Hepatocyte (in vitro differentiated cells): ENCODE measurements at regions not wholly inside any gene's neighbourhood (a gene's known extent, or its start where the extent isn't known, plus 50 kb on each side); places are given as distances from the start of the nearest gene placed in this dataset.

Experiments
- DNase-seq: peaks from one replicate; pipeline ENCODE4 v3.0.0-alpha.2; 2016; ENCODE audit warnings: low spot score
- H2AFZ ChIP-seq: fragments of 200-600 bp; sonication (generic); 2 replicates; pipeline ENCODE4 v1.6.0; 2016; ENCODE audit warnings: antibody characterized with exemption, mild to moderate bottlenecking
- H3K27ac ChIP-seq: fragments of 200-600 bp; sonication (generic); 2 replicates; pipeline ENCODE4 v1.5.1; 2016; ENCODE audit warnings: mild to moderate bottlenecking
- H3K27me3 ChIP-seq: fragments of 200-600 bp; sonication (generic); 2 replicates; pipeline ENCODE4 v1.6.1; 2016
- H3K36me3 ChIP-seq: fragments of 200-600 bp; sonication (generic); replicated peaks from 2 replicates; pipeline ENCODE4 v1.5.1; 2016; ENCODE audit warnings: low read depth; ENCODE audit not compliant: insufficient read depth
- H3K4me1 ChIP-seq: fragments of 200-600 bp; sonication (generic); 2 replicates; pipeline ENCODE4 v1.5.1; 2016; ENCODE audit warnings: mild to moderate bottlenecking, moderate library complexity; ENCODE audit not compliant: insufficient read depth
- H3K4me2 ChIP-seq: fragments of 200-600 bp; sonication (generic); 2 replicates; pipeline ENCODE4 v1.6.0; 2016
- H3K4me3 ChIP-seq: fragments of 200-600 bp; sonication (generic); 2 replicates; pipeline ENCODE4 v1.5.1; 2016; ENCODE audit warnings: mild to moderate bottlenecking
- H3K79me2 ChIP-seq: fragments of 200-600 bp; sonication (generic); 2 replicates; pipeline ENCODE4 v1.6.0; 2017; ENCODE audit warnings: mild to moderate bottlenecking
- H3K9me2 ChIP-seq: fragments of 200-600 bp; sonication (generic); replicated peaks from 2 replicates; pipeline ENCODE4 v1.6.0; 2017; ENCODE audit warnings: mild to moderate bottlenecking; ENCODE audit not compliant: insufficient read depth
- H3K9me3 ChIP-seq: fragments of 200-600 bp; sonication (generic); 2 replicates; pipeline ENCODE4 v1.5.1; 2016; ENCODE audit warnings: low read depth, mild to moderate bottlenecking
- H4K20me1 ChIP-seq: fragments of 200-600 bp; sonication (generic); 2 replicates; pipeline ENCODE4 v1.6.0; 2016; ENCODE audit warnings: mild to moderate bottlenecking; ENCODE audit not compliant: insufficient read depth, poor library complexity, severe bottlenecking
- CTCF ChIP-seq: fragments of 200-600 bp; sonication (generic); IDR thresholded peaks from 2 replicates; pipeline ENCODE4 v1.5.1; 2016; ENCODE audit warnings: antibody characterized with exemption, mild to moderate bottlenecking; ENCODE audit not compliant: poor library complexity
- EZH2 ChIP-seq: fragments of 200-600 bp; sonication (generic); IDR thresholded peaks from 2 replicates; pipeline ENCODE4 v1.6.1; 2016; ENCODE audit warnings: antibody characterized with exemption, mild to moderate bottlenecking, borderline replicate concordance
- EZH2phosphoT487 ChIP-seq: fragments of 200-600 bp; sonication (generic); IDR thresholded peaks from one replicate; pipeline ENCODE4 v1.6.1; 2018; ENCODE audit warnings: antibody characterized with exemption, mild to moderate bottlenecking, low read depth, moderate library complexity; ENCODE audit not compliant: unreplicated experiment, severe bottlenecking
- WGBS: methylation state at CpG from one replicate; pipeline ENCODE4 v1.1.6; 2016; ENCODE audit warnings: low lambda C conversion rate; ENCODE audit errors: missing lambda C conversion rate; 5-methylcytosine and 5-hydroxymethylcytosine counted together

- H3K4me1 ChIP-seq, result peaks cover 5% of the 10 kb centered on the region
- no peaks in the 10 kb centered on the region for H3K27me3 ChIP-seq
- no peak overlapping the region for H3K27ac ChIP-seq
- no peaks in the 10 kb centered on the region for H3K79me2 ChIP-seq
- 98% methylated on average over 3 of the region's 3 CpGs for WGBS
- H3K4me2 ChIP-seq, result no peak overlapping the region
- no peak overlapping the region for H3K4me3 ChIP-seq
- no peak overlapping the region for H2AFZ ChIP-seq
- H3K9me3 ChIP-seq, result no peaks in the 10 kb centered on the region
- TF ChIP-seq EZH2phosphoT487, result no peak
- no peak for TF ChIP-seq CTCF
- TF ChIP-seq EZH2, result no peak
- no peak for DNase-seq
- H3K36me3 ChIP-seq, result no peaks in the 10 kb centered on the region
- H3K9me2 ChIP-seq, result no peaks in the 10 kb centered on the region
- no peaks in the 10 kb centered on the region for H4K20me1 ChIP-seq
Measured at GRCh38 chr14:89036371-89036770, 211.9 kb downstream of the TTC8 start.

DNA sequence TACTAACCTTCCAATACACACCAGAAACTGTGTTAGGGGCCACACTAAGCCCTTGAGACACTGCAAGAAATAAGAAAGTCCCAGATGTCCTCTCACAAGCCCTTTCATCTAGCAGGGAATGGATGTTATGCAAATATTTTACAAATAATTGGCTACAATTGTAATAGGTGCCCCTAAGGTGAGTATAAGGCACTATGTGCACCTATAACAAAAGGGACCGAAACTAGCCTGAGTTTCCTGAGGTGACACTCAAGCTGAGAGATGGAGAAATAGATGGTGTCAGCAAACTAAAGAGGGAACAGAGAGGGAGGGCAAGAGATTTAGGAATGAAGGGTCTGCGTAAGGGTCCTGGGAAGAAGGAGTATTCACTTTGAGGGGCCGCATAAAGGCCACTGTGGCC lies 212.6 kb downstream of the TTC8 start:
- H3K4me3 ChIP-seq, result no peak overlapping the region
- H3K27me3 ChIP-seq, result no peaks in the 10 kb centered on the region
- H3K4me2 ChIP-seq, result no peak overlapping the region
- H2AFZ ChIP-seq, result no peak overlapping the region
- TF ChIP-seq CTCF (no peak), EZH2 (no peak), EZH2phosphoT487 (no peak)
- H3K4me1 ChIP-seq, result peaks cover 5% of the 10 kb centered on the region
- WGBS, result 100% methylated on average over 3 of the region's 3 CpGs
- DNase-seq, result no peak
- H3K9me2 ChIP-seq, result no peaks in the 10 kb centered on the region
- no peaks in the 10 kb centered on the region for H3K36me3 ChIP-seq
- H4K20me1 ChIP-seq, result no peaks in the 10 kb centered on the region
- no peaks in the 10 kb centered on the region for H3K79me2 ChIP-seq
- no peaks in the 10 kb centered on the region for H3K9me3 ChIP-seq
- no peak overlapping the region for H3K27ac ChIP-seq

DNA sequence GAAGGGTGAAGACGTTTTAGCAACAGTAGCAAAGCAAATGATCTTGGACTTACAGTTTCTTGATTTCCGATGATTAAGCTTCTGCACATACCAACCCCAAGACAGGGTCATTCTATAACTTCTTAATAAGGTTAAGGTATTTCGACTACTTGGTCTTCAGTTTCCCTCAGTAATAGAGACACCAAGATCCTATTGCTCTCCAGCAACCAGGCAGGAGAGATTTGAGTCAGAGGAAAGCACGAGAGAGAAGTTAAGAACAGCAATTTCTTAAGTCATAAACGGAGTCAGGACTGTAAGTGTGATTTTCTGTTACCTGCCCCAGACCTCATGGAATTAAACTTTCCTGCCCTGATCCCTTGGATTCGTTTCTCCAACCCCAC lies 215.6 kb downstream of the TTC8 start:
- H3K9me3 ChIP-seq, result no peaks in the 10 kb centered on the region
- no peaks in the 10 kb centered on the region for H3K27me3 ChIP-seq
- H3K79me2 ChIP-seq, result no peaks in the 10 kb centered on the region
- peaks cover 5% of the 10 kb centered on the region for H3K4me1 ChIP-seq
- peak overlapping the region; percentile 92 for H3K27ac ChIP-seq
- no peak overlapping the region for H3K4me3 ChIP-seq
- no peaks in the 10 kb centered on the region for H4K20me1 ChIP-seq
- H3K9me2 ChIP-seq, result no peaks in the 10 kb centered on the region
- 43% methylated on average over 6 of the region's 6 CpGs for WGBS
- peak overlapping the region; percentile 8 for H2AFZ ChIP-seq
- peak overlapping the region; percentile 71 for H3K4me2 ChIP-seq
- no peak for DNase-seq
- no peaks in the 10 kb centered on the region for H3K36me3 ChIP-seq
- TF ChIP-seq EZH2phosphoT487 (no peak), CTCF (no peak), EZH2 (no peak)
